GM18909 (cell line): ENCODE measurements at regions not wholly inside any gene's neighbourhood (a gene's known extent, or its start where the extent isn't known, plus 50 kb on each side); places are given as distances from the start of the nearest gene placed in this dataset.

Experiments
- ATAC-seq: cut with Tn5 transposase; IDR thresholded peaks from one replicate; pipeline ENCODE4 v1.9.1; 2021; ENCODE audit warnings: mild to moderate bottlenecking; ENCODE audit not compliant: unreplicated experiment, poor library complexity

GRCh38 chr10:33579996-33580395 lies 245.5 kb upstream of the NRP1 start:
- ATAC-seq = no peak

GRCh38 chr10:33573606-33574005 lies 239.1 kb upstream of the NRP1 start:
- ATAC-seq = no peak

- ATAC-seq = no peak
These were observed 237.1 kb upstream of the NRP1 start for GRCh38 chr10:33571616-33572015.

GRCh38 chr10:33570495-33570894 lies 236.0 kb upstream of the NRP1 start:
- ATAC-seq = no peak

GRCh38 chr10:33569702-33570101 lies 235.2 kb upstream of the NRP1 start:
- ATAC-seq = no peak

GRCh38 chr10:33566426-33566825 lies 232.0 kb upstream of the NRP1 start:
- ATAC-seq = no peak

- no peak for ATAC-seq
These were observed 231.5 kb upstream of the NRP1 start for GRCh38 chr10:33566001-33566400.

- no peak for ATAC-seq
These were observed 230.8 kb upstream of the NRP1 start for GRCh38 chr10:33565231-33565630.

GRCh38 chr10:33559105-33559504 lies 224.6 kb upstream of the NRP1 start:
- ATAC-seq = no peak

- ATAC-seq = no peak
These were observed 222.8 kb upstream of the NRP1 start for GRCh38 chr10:33557313-33557712.

GRCh38 chr10:33556620-33557019 lies 222.2 kb upstream of the NRP1 start:
- no peak for ATAC-seq

GRCh38 chr10:33556103-33556502 lies 221.6 kb upstream of the NRP1 start:
- no peak for ATAC-seq

GRCh38 chr10:33553748-33554571 lies 219.5 kb upstream of the NRP1 start:
- ATAC-seq = no peak

GRCh38 chr10:33552290-33552689 lies 217.8 kb upstream of the NRP1 start:
- ATAC-seq = no peak

GRCh38 chr10:33550811-33551210 lies 216.3 kb upstream of the NRP1 start:
- no peak for ATAC-seq

- ATAC-seq = no peak
These were observed 213.5 kb upstream of the NRP1 start for GRCh38 chr10:33547976-33548375.

GRCh38 chr10:33546031-33546430 lies 211.6 kb upstream of the NRP1 start:
- no peak for ATAC-seq

- ATAC-seq = no peak
These were observed 208.5 kb upstream of the NRP1 start for GRCh38 chr10:33542752-33543505.

GRCh38 chr10:33539116-33539515 lies 204.6 kb upstream of the NRP1 start:
- ATAC-seq = no peak

- ATAC-seq = no peak
These were observed 202.6 kb upstream of the NRP1 start for GRCh38 chr10:33537066-33537465.

GRCh38 chr10:33536508-33536907 lies 202.0 kb upstream of the NRP1 start:
- ATAC-seq = no peak

- no peak for ATAC-seq
These were observed 201.4 kb upstream of the NRP1 start for GRCh38 chr10:33535866-33536265.
